ENCODE measurements at regions not wholly inside any gene's neighbourhood (a gene's known extent, or its start where the extent isn't known, plus 50 kb on each side); places are given as distances from the start of the nearest gene placed in this dataset.

DNA sequence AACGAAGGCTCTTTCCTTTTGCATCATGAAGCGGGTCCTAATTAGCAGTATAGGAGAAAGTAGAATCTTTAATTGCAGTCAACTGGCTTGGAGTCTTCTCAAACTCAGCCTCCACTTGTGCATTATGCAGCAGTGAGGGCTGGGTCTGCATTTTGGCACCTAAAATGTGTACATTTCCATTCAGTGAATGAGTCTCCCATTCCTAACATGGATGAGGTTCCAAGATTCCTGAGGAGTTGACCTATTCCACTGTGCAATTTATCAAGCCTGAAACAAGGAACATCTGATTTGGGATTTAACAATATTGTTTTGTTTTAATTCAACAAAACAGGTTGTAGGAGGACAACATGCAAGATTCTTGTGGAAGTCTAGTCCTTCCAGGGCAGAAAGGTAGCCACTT, 171.8 kb upstream of the S1PR3 start:
- TF ChIP-seq, protein P1, sequence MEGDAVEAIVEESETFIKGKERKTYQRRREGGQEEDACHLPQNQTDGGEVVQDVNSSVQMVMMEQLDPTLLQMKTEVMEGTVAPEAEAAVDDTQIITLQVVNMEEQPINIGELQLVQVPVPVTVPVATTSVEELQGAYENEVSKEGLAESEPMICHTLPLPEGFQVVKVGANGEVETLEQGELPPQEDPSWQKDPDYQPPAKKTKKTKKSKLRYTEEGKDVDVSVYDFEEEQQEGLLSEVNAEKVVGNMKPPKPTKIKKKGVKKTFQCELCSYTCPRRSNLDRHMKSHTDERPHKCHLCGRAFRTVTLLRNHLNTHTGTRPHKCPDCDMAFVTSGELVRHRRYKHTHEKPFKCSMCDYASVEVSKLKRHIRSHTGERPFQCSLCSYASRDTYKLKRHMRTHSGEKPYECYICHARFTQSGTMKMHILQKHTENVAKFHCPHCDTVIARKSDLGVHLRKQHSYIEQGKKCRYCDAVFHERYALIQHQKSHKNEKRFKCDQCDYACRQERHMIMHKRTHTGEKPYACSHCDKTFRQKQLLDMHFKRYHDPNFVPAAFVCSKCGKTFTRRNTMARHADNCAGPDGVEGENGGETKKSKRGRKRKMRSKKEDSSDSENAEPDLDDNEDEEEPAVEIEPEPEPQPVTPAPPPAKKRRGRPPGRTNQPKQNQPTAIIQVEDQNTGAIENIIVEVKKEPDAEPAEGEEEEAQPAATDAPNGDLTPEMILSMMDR (IDR thresholded peaks at IDR 0.05): no peak
- TF ChIP-seq POLR2A (IDR thresholded peaks at IDR 0.05): no peak
- no peak for TF ChIP-seq EP300 (IDR thresholded peaks at IDR 0.05)
- TF ChIP-seq POLR2AphosphoS5 (IDR thresholded peaks at IDR 0.05): no peak

All from gastroesophageal sphincter (tissue), 3 donors.